HG03558 (cell line): ENCODE measurements at regions not wholly inside any gene's neighbourhood (a gene's known extent, or its start where the extent isn't known, plus 50 kb on each side); places are given as distances from the start of the nearest gene placed in this dataset.

Experiments used
- ATAC-seq: cut with Tn5 transposase; IDR thresholded peaks from one replicate; pipeline ENCODE4 v1.9.1; 2021; ENCODE audit warnings: moderate number of reproducible peaks; ENCODE audit not compliant: unreplicated experiment; ENCODE audit errors: extremely low read depth

DNA sequence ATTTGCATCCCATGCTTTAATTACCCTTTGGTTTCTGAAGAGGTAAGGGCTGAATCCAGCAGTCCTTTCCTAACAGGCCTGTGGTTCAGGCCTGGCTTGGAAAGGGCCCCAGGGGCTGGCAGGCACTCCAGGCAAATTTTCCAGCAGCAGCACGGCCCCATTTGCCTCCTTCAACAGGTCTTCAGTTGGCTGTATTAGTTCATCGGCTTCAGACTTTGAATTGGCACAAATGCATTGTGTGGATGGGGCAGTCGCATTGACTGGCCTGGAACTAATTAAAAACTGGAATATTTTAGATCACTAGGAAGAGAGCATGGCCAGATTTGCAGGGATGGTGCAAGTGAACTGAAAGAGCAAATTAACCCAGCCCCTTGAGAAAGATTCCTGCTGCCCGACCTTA lies 207.8 kb upstream of the MCTP2 start:
- ATAC-seq = no peak

DNA sequence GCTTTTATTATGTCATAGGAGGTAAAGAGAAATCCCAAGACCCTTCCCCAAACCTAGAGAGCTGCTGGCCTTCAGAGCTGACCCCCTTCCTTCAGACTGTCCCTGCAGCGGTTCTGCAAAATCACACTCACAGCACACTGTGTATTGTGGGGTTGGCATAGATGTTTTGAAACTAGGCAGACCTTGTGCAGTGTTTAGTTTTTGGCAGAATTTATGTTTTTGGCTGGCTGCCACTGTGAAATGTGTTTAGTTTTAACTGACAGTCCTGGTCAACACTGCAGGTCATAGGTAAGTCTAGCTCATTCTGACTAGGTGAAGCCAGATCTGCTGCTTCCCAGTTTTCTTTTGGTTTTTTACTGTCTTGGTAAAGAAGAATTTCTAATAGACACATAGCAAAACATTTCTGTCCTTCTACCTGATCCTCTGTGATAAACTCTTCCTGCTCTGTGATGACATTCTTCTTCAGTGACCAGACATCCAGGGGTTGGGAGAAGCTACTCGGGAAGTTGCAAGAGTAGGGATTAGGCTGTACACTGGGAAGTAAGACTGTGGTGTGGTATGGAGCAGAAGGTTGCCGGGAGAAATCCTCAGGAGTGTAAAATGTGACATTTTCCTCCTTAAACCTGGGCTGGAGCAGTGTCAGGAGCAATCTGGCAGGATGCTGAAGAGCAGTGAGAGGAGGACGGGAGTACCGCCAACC lies 209.6 kb upstream of the MCTP2 start:
- ATAC-seq = no peak

DNA sequence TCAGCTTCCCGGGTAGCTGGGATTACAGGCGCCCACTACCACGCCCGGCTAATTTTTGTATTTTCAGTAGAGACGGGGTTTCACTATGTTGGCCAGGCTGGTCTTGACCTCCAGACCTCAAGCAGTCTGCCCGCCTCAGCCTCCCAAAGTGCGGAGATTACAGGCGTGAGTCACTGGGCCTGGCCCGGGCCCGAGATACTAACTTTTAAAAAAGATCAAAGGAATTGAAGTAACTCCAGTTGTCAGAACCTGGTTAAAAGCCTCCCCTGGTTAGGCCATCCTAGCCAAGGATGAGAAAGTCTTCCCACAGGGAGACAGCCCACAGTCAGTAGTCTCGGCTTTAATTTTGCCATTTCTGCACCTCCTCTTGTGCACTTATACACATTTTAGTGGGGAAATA lies 212.3 kb upstream of the MCTP2 start:
- no peak for ATAC-seq

DNA sequence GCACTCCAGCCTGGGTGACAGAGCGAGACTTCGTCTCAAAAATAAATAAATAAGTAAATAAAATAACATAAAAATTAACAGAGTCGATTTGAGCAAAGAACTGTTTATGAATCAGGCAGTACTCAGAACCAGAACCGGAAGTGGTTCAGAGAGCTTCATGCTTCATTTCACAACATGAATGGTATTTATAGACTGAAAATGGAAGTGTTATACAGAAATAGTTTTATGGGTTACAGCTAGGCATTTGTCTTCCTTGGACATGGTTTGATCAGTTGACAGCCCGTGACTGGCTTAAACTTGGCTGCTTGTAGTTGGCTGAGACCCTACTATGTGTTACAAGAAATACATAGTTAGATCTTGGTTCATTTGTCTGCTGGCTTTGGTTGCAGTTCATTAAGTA lies 216.0 kb upstream of the MCTP2 start:
- ATAC-seq = no peak

DNA sequence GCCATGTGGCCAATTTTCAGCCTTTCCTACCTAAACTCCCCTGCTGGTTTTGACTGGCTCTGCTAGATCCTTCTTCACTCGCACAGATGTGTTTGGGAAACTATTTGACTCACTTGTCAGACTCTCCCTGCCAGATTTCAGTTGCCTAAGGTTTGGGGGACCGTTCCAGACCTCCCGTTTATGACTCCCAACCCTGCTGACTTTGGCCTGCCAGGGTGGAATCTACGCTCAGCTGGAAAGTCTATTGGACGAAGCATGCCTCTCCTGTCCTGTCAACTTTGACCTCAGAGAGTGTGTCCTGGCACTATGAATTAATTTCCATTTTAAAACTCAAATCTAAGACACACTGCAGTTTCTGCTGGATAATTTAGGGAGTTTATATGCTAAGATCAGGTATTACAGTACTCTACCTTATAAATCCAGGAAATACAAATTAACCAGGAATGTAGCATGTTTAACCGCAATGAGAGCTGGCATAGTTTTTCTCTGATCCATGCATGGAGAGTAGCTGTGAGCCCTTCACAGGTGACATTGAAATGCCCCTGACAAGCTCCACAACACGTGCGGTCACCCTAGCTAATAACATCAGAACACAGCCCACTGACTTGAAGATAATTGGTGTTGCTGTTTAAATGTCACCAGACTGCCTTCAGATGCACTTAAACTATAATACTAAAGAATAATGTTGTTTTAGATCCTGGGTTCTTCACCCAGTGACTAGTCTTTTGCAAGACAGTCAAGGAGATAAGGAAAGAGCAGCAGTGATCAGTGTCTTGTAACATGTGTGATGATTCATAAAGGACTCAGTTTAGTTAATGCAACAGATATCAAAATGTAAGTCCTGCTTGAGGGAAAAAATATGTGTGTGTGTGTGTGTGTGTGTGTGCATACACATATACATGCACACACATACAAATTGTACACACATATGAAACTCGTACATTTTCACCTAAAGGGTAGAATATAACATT lies 223.0 kb upstream of the MCTP2 start:
- no peak for ATAC-seq

DNA sequence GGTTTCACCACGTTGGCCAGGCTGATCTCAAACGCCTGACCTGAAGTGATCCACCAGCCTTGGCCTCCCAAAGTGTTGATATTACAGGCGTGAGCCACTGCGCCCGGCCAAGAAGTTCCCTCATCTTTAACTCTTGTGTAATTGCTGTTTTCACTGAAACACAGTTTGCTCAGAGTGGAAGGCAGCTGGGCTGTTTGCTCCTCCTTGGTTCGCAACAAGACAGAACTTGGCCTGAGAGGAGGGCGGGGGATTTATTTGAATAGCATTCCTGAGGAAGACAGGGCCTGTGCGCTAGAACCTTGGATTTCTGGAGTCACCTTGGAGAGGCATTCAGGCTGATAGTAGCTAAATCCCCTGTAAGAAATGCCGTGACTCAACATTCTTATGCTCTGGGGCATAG lies 226.7 kb upstream of the MCTP2 start:
- ATAC-seq = no peak

DNA sequence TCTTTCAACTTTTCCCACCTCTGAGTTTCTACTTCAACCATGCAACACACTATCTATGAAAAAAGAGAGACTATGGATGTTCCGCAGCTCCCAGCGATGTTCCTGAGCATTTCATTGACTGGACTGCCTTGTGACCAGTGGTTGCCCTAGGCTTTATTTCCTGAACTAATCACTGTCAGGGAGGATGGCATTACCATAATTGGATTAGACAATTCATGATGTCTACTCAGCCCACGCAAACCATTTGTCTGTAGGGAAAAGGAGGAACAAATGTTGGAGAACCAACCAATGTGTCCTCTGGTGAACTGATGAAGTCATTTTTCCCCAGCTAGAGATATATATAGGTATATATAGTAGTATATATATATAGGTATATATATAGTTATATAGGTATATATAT lies 229.3 kb upstream of the MCTP2 start:
- no peak for ATAC-seq

DNA sequence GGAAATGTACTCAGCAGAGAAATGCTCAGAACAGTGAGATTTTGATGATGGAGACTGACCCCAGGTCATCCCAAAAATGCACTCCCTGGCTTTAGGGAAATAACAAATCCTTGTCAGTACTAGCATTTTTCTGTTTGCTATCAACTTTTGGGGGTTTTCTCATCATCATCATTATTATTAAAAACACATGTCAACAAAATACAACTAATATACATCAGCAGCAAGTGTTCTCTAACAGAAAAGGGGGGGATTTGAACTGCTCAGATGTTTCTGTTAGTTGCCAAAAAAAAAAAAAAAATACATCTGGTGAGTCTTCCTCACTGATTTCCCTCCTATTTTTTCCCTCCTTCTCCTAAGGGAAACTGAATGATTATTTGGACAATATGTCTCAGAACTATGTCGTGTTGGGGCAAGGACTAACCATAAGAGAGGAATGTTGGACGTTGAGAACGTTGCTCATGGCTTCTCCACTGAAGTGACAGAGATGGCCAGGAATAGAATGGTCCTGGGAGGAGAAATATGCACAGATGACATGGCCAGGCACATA lies 230.0 kb upstream of the MCTP2 start:
- no peak for ATAC-seq

DNA sequence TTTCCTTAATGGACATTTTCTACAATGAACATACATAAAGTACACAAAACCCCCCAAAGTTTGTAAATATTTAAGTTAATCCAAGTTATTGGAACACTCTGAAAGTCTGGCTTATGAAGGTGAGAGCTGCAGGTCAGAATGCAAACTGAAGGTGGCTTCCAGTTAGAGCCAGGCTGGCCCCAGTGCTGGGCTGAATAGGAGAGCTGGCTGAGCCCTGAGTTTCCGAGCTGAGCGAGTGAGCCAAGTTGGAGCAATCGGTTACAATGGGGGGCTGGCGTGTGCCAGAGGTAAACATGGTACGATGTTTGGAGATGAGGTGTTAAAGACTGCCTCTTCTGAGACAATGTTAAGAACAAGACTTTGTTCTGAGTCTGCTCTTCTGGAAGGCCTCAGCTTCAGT lies 230.8 kb upstream of the MCTP2 start:
- ATAC-seq = no peak

DNA sequence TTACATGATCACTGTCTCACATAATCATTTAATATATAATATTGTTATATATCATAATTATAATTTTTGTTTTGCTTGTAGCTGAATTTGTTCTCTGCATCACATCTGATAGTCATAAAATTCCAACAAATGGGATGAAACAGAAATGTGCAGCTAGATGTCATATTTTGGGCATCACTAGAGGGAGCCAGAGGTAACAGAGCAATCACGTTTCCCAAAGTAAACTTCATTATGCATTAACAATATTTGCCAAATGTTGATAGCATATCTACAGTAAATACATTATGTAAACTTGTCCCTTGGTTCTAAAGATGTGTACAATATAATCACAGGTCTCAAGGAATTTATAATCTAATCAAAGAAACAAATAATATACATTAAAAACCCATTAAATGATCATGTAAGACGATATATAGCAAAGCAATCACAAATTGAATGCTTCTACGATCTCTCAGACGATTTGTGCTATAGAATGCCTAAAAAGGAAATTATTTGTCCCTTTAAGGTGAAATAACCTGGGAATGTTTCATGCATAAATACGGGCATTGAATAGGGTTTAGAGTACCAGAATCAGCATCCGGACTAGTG lies 234.2 kb upstream of the MCTP2 start:
- ATAC-seq = no peak

DNA sequence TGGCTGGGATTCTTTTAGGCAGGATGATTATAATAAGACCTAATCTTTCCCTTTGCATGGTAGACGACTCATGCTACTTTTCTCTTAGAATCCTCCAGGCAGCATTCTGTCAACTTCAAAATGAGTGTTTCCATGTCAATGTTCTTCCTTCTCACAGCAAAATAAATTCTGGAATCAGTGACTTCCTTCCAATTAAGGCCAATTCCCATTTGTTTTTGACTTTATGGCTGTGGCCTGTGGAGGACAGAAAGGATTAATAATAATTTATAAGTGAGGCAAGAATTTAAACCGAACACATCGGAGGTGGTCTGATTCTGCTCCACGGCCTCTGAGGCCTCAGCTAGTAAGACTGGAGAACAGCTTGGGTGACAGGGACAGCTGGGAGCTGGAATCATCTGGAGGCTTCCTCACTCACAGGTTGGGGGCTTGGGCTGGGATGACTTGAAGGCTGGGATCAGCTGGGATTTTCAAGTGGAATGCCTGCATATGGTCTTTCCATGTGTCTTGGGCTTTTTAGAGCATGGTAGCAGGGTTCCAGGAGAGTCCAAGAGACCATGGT lies 241.8 kb upstream of the MCTP2 start:
- ATAC-seq = no peak

DNA sequence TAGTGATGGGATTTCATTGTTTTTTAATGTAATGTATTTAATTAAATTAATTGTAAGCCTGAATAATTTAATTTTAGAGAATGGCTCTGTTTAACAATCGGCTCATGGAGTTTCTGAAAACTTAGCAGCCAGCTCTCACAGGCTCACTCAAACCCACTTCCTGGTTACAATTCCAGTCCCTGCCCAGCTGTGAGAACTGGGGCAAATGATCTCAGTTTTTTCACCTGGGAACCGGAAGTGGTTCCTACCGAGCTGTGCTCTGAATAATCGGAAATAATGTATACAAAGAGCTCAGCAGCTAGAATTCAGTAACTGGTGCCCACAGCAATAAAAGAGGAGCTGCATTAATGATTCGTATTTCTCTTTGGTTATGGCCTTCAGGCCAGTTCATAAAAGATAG lies 244.3 kb upstream of the MCTP2 start:
- no peak for ATAC-seq

DNA sequence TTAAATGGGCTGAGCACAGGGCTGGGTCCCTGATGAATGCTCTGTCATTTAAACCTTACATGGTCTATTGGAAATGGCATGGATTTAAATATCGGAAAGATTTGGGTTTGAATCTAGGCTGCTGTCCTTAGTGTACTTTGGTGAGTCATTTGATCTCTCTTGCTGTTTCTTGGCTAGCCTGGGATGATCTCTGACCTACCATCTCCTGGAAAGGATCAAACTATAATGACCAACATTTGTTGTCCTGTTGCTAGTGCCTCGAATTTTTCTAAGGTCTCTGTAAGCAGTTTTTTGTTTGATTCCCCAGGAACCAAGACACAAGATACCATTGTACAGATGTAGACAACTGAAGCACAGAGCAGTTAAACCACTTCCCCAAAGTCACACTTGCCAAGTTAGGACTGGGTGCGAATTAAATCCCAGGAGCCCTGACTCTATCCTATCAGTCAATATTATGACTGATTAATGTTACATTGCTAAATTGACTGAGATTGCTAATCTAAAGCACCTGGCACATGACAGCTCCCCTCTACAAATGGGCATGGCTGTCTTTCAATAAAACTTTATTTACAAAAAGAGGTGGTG lies 244.9 kb upstream of the MCTP2 start:
- no peak for ATAC-seq

DNA sequence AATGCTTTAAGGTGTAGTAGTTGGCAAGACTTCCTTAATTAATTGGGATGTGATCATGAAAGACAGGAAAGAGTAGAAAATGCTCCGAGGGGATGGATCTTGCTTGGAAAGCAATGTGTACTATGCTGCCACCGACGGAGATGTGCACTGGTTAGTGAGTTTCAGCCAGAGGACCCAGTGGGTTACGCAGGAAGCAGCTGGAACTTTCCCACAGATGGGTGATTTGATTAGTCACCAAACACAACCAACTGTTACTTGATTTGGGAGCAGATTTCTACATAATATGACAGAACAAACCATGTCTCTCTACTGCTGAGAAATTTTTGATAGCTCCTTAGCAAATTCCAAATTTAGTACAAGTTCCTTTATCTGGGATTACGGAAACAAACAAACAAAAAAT lies 245.4 kb upstream of the MCTP2 start:
- ATAC-seq = no peak

DNA sequence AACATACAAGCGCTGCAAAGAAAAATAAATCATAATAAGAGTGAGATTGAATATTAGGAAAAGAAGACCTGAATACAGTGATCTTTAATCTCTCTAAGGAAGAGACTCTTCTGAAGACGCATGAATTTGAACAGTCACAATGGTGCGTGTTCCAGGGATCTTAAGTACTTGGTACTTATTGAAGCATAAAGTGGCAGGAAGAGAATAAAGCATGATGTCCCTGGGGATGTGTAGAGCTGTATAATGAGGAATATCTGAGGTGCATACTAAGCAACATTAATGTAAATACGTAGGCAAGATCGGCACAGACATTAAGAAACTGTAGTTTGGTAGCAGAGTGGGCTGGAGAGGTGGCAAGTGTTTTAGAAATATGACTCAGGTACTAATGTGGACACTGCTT lies 246.2 kb upstream of the MCTP2 start:
- ATAC-seq = no peak

DNA sequence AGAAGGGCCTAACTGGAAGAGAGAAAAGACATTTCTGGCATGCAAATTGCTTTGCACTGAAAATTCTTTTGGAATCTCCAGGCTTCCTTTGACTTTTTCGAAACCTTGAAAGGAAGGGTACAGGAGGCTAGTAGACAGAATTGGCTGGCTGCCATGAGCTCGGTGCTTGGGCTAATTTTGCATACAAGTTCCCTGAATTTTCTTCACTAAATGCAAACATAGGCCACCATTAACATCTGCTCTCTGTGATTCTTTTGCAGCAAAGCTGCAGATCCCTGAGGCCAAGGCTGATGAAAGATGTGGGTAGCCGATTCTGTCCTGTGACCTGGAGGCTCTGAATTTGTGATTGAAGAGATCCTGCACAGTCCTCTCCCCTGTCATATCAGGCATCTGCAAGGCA lies 247.8 kb upstream of the MCTP2 start:
- no peak for ATAC-seq

DNA sequence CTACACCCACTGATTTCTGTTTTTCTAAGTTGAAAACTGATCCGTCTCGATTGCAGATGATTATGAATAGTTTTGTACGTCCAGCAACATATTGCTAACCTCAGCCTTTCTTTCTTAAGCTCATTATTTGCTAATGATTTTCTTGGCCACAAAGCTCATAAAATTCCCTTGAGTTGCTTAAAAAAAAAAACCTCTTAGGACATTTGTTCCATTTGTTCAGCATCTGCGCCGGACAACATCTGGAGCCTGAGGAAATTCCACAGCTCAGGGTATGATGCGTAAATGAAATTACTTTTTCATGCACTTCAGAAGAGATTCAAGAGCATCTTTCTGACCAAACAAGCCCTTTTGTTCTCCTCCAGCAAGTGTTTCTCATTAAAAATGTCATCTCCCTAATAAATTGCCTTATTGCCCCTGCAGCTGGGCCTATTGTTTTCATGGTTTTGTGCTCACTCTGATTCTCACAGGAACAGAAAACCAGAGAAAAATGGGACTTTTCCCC lies 249.1 kb upstream of the MCTP2 start:
- ATAC-seq = no peak

DNA sequence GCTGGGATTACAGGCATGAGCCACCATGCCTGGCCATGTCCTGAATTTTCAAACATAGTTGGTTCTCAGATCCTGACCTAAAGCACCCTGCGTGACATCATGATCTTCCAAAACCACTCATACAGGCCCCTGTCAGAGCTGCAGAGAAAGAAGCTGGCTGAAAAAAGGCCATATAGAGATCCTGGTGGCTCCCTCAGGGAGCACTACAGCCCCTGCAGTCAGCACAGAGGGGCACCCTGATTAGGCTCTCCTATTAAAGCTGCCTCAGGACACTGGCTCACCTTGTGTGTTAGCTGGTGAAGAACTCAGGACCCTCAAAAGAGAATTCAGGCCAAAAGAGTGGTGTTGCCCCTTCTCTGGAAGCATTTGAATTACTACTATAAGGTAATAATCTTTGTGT lies 249.7 kb upstream of the MCTP2 start:
- ATAC-seq = no peak

DNA sequence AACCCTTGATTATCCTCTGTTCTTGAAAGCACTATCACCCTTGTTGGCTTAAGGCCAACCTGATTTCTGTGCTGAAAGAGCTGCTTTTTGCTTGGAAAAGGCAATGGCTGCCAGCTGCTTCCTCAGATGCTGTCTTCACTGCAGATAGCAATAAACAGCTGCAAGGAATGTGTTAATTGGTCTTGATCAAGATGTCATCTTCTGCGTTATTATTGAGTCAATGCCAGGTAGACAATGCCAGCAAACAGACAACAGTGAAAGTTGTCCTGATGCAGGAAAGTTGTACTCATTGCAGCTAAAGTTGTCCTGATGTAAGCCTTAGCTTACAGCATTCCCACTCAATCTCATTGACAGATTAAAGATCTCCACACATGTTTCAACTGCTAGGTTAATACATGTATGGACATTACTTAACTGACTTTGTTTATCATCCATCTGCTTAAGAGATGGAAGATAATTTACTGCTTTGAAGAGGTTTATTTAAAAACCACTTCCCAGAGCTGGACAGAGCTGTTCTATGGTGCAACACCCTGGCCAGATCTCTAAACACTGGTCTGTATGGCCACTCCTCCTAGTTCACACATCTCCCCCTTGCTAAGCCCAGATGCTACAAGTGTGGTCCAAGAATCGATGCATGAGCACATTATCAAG lies 251.0 kb upstream of the MCTP2 start:
- ATAC-seq = no peak
